Vagina (tissue), 2 donors: ENCODE measurements at regions not wholly inside any gene's neighbourhood (a gene's known extent, or its start where the extent isn't known, plus 50 kb on each side); places are given as distances from the start of the nearest gene placed in this dataset.

Source experiments
- POLR2A ChIP-seq, 2 donors: fragments of 450-650 bp; IDR thresholded peaks; one replicate each; pipeline ENCODE4 v1.6.1; 2017; ENCODE audit warnings: antibody characterized with exemption in 2 of 2, mild to moderate bottlenecking in 2 of 2, moderate library complexity in 2 of 2
- POLR2AphosphoS5 ChIP-seq, 2 donors: sonication (generic); formaldehyde crosslinking; IDR thresholded peaks; one replicate each; pipeline ENCODE4 v1.9.0; 2017; ENCODE audit warnings: antibody characterized with exemption in 2 of 2, mild to moderate bottlenecking in 2 of 2, low read depth in 1 of 2; ENCODE audit not compliant: insufficient read depth in 1 of 2
- TF ChIP-seq, protein P1 (sequence below), 3 experiments: fragments of 450-650 bp in 2 of 3; fragments of 200-600 bp in 1 of 3; sonication (generic) in 1 of 3; IDR thresholded peaks; one replicate each; pipeline ENCODE4 v1.5.1; 2017 to 2019; ENCODE audit warnings: antibody characterized with exemption in 3 of 3, mild to moderate bottlenecking in 2 of 3, moderate library complexity in 2 of 3

- TF ChIP-seq POLR2A (IDR thresholded peaks at IDR 0.05) (no peak), POLR2AphosphoS5 (IDR thresholded peaks at IDR 0.05; ENCODE audit: insufficient read depth in 1 of 2, low read depth in 1 of 2) (no peak)
- TF ChIP-seq, protein P1, sequence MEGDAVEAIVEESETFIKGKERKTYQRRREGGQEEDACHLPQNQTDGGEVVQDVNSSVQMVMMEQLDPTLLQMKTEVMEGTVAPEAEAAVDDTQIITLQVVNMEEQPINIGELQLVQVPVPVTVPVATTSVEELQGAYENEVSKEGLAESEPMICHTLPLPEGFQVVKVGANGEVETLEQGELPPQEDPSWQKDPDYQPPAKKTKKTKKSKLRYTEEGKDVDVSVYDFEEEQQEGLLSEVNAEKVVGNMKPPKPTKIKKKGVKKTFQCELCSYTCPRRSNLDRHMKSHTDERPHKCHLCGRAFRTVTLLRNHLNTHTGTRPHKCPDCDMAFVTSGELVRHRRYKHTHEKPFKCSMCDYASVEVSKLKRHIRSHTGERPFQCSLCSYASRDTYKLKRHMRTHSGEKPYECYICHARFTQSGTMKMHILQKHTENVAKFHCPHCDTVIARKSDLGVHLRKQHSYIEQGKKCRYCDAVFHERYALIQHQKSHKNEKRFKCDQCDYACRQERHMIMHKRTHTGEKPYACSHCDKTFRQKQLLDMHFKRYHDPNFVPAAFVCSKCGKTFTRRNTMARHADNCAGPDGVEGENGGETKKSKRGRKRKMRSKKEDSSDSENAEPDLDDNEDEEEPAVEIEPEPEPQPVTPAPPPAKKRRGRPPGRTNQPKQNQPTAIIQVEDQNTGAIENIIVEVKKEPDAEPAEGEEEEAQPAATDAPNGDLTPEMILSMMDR (IDR thresholded peaks at IDR 0.05), result no peak
Measured at GRCh38 chr13:55345224-55345623, 1795.5 kb upstream of the PRR20A start.
